Activated CD4-positive, alpha-beta T cell treated with anti-CD3 and anti-CD28 coated beads, Interleukin-2, Interleukin-4, amounts not matched to agents 100 ng/mL and 50 ng/mL, durations not matched to agents 16 hours and 8 hours (primary cell): ENCODE measurements at regions not wholly inside any gene's neighbourhood (a gene's known extent, or its start where the extent isn't known, plus 50 kb on each side); places are given as distances from the start of the nearest gene placed in this dataset.

ENCODE experiments used
- DNase-seq: peaks from one replicate; pipeline ENCODE4 v3.0.0-alpha.2; 2020; ENCODE audit warnings: low spot score

- DNase-seq: no peak
Observed at GRCh38 chr13:76795701-76796695, 90.2 kb downstream of the KCTD12 start.

GRCh38 chr13:76792731-76793347 is 93.4 kb downstream of the KCTD12 start:
- DNase-seq: no peak

- DNase-seq: no peak
Observed at GRCh38 chr13:76790980-76791819, 95.0 kb downstream of the KCTD12 start.

- no peak for DNase-seq
Observed at GRCh38 chr13:76790526-76790925, 95.7 kb downstream of the KCTD12 start.

- DNase-seq: no peak
Observed at GRCh38 chr13:76783798-76784197, 102.4 kb downstream of the KCTD12 start.

GRCh38 chr13:76778853-76779252 is 107.4 kb downstream of the KCTD12 start:
- no peak for DNase-seq

- DNase-seq: no peak
Observed at GRCh38 chr13:76777096-76777495, 109.1 kb downstream of the KCTD12 start.

- DNase-seq: no peak
Observed at GRCh38 chr13:76775088-76775740, 111.0 kb downstream of the KCTD12 start.

- DNase-seq: no peak
Observed at GRCh38 chr13:76773448-76774094, 112.6 kb downstream of the KCTD12 start.

GRCh38 chr13:76772241-76772640 is 114.0 kb downstream of the KCTD12 start:
- DNase-seq: no peak

- no peak for DNase-seq
Observed at GRCh38 chr13:76769271-76769791, 116.9 kb downstream of the KCTD12 start.

- DNase-seq: no peak
Observed at GRCh38 chr13:76768384-76768783, 117.8 kb downstream of the KCTD12 start.

GRCh38 chr13:76764916-76765315 is 121.3 kb downstream of the KCTD12 start:
- no peak for DNase-seq

- no peak for DNase-seq
Observed at GRCh38 chr13:76764429-76764828, 121.8 kb downstream of the KCTD12 start.

GRCh38 chr13:76762721-76763120 is 123.5 kb downstream of the KCTD12 start:
- no peak for DNase-seq

- no peak for DNase-seq
Observed at GRCh38 chr13:76759877-76760276, 126.3 kb downstream of the KCTD12 start.

GRCh38 chr13:76758738-76759137 is 127.5 kb downstream of the KCTD12 start:
- DNase-seq: no peak

- no peak for DNase-seq
Observed at GRCh38 chr13:76758257-76758656, 127.9 kb downstream of the KCTD12 start.

GRCh38 chr13:76756451-76756850 is 129.8 kb downstream of the KCTD12 start:
- DNase-seq: no peak

GRCh38 chr13:76754414-76754813 is 131.8 kb downstream of the KCTD12 start:
- no peak for DNase-seq

- DNase-seq: no peak
Observed at GRCh38 chr13:76751278-76751677, 134.9 kb downstream of the KCTD12 start.
